K562 (cell line): ENCODE measurements at regions not wholly inside any gene's neighbourhood (a gene's known extent, or its start where the extent isn't known, plus 50 kb on each side); places are given as distances from the start of the nearest gene placed in this dataset.

Experiments used
- ATAC-seq: fragments of 200-7000 bp; cut with Tn5 transposase; 3 replicates; pipeline ENCODE4 v1.9.1; 2020; ENCODE audit warnings: moderate library complexity
- BruUV-seq: library from RNA; stranded (reverse); fragments of 400-500 nt; replicated peaks from 2 replicates; lab custom pipeline; 2021; lab: Mats Ljungman, UMichigan
- CTCF ChIA-PET: fragments of 300-600 bp; formaldehyde crosslinking; extraction: SDS; loops from one replicate; lab custom pipeline; 2021; ENCODE audit warnings: low intra/inter-chr PET ratio; lab: Yijun Ruan, JAX
- POLR2A ChIA-PET: fragments of 300-600, 350-650 bp; sonication (Branson Sonifier 250); formaldehyde crosslinking; extraction: SDS; loops from one replicate; lab custom pipeline; 2021; ENCODE audit warnings: antibody characterized with exemption, inconsistent platforms; lab: Yijun Ruan, JAX
- DNase-seq, 4 experiments: peaks; one replicate each; pipeline versions ENCODE4 v3.0.0 to v3.0.0-alpha.2; 2011 to 2018; ENCODE audit warnings: low spot score in 3 of 4, mixed read lengths in 3 of 4; ENCODE audit errors: extremely low read depth in 1 of 4
- FAIRE-seq: peaks from 2 replicates; lab custom pipeline; 2011; peaks lifted over from hg19 to GRCh38; lab: Jason Lieb, UNC
- H2AFZ ChIP-seq: 2 replicates; pipeline ENCODE4 v1.6.0; 2011; ENCODE audit warnings: low read depth, low read length, control low read depth, inconsistent platforms
- H3K27ac ChIP-seq: fragments of 200-600 bp; 3 replicates; pipeline ENCODE4 v1.8.0; 2011; ENCODE audit warnings: low read depth, mild to moderate bottlenecking, control low read depth, inconsistent platforms, low read length, moderate library complexity, mixed read lengths; ENCODE audit errors: extremely low read depth
- H3K27me3 ChIP-seq, 2 experiments: fragments of 300-600 bp in 1 of 2; 2 replicates in 1 of 2; 3 replicates in 1 of 2; pipeline versions ENCODE4 v1.6.0 to v1.8.0; 2011; ENCODE audit warnings: inconsistent platforms in 2 of 2, low read length in 2 of 2, mild to moderate bottlenecking in 1 of 2, mixed read lengths in 1 of 2, moderate library complexity in 1 of 2; ENCODE audit not compliant: control insufficient read depth in 2 of 2, insufficient read depth in 2 of 2
- H3K36me3 ChIP-seq: fragments of 300-600 bp; 3 replicates; pipeline ENCODE4 v1.8.0; 2011; ENCODE audit warnings: mild to moderate bottlenecking, low read length, inconsistent platforms; ENCODE audit not compliant: control insufficient read depth, insufficient read depth
- H3K4me1 ChIP-seq, 2 experiments: fragments of 200-600 bp in 1 of 2; replicated peaks in 1 of 2; 2 replicates in 1 of 2; 3 replicates in 1 of 2; pipeline versions ENCODE4 v1.5.1 to v1.8.0; 2011; ENCODE audit warnings: inconsistent platforms in 2 of 2, low read length in 2 of 2, mild to moderate bottlenecking in 1 of 2, mixed read lengths in 1 of 2, moderate library complexity in 1 of 2; ENCODE audit not compliant: control insufficient read depth in 2 of 2, insufficient read depth in 2 of 2
- H3K4me2 ChIP-seq: 2 replicates; pipeline ENCODE4 v1.6.1; 2011; ENCODE audit warnings: low read length, control low read depth, inconsistent platforms, mixed read lengths; ENCODE audit not compliant: insufficient read depth
- H3K4me3 ChIP-seq: fragments of 200-600 bp; sonication (generic), shearing (Covaris generic); 2 replicates; pipeline ENCODE4 v1.5.1; 2016; ENCODE audit warnings: control low read depth, inconsistent platforms
- H3K79me2 ChIP-seq: fragments of 200-600 bp; 3 replicates; pipeline ENCODE4 v1.8.0; 2011; ENCODE audit warnings: low read length, inconsistent platforms; ENCODE audit not compliant: control insufficient read depth, insufficient read depth
- H3K9ac ChIP-seq, 2 experiments: 2 replicates each; pipeline versions ENCODE4 v1.6.0 to v1.6.1; 2011; ENCODE audit warnings: low read depth in 2 of 2, low read length in 2 of 2, control low read depth in 1 of 2, inconsistent platforms in 1 of 2, mild to moderate bottlenecking in 1 of 2, mixed read lengths in 1 of 2; ENCODE audit not compliant: insufficient read depth in 1 of 2
- H3K9me1 ChIP-seq: one replicate; pipeline ENCODE4 v1.6.0; 2011; ENCODE audit warnings: inconsistent platforms, mild to moderate bottlenecking, low read length, moderate library complexity; ENCODE audit not compliant: control insufficient read depth, insufficient read depth
- H3K9me3 ChIP-seq: replicated peaks from 2 replicates; pipeline ENCODE4 v1.5.1; 2011; ENCODE audit warnings: low read depth, low read length, inconsistent platforms; ENCODE audit not compliant: control insufficient read depth, insufficient read depth
- H4K20me1 ChIP-seq: replicated peaks from 2 replicates; pipeline ENCODE4 v1.6.1; 2011; ENCODE audit warnings: low read length, inconsistent platforms, mixed read lengths; ENCODE audit not compliant: control insufficient read depth, insufficient read depth
- CXXC5 ChIP-seq: fragments of 250-450 bp; sonication (Bioruptor Pico); IDR thresholded peaks from 2 replicates; pipeline ENCODE4 v1.8.0; 2022; ENCODE audit warnings: inconsistent platforms, mild to moderate bottlenecking, moderate library complexity
- EP400 ChIP-seq: fragments of 450-650 bp; IDR thresholded peaks from 2 replicates; pipeline ENCODE4 v1.6.1; 2017; ENCODE audit warnings: antibody characterized with exemption, mild to moderate bottlenecking, moderate library complexity
- KAT7 ChIP-seq: sonication (generic); formaldehyde crosslinking; IDR thresholded peaks from 2 replicates; pipeline ENCODE4 v1.8.0; 2022; ENCODE audit warnings: missing genetic modification reagents, mild to moderate bottlenecking, borderline replicate concordance
- NFE2 ChIP-seq: IDR thresholded peaks from 2 replicates; pipeline ENCODE4 v1.6.1; 2014; ENCODE audit warnings: antibody characterized with exemption, low read depth
- ZNF121 ChIP-seq: sonication (generic); formaldehyde crosslinking; conservative IDR thresholded peaks from 2 replicates; pipeline ENCODE4 v1.8.0; 2022; ENCODE audit warnings: missing genetic modification reagents
- ZNF695 ChIP-seq: fragments of 450-650 bp; formaldehyde crosslinking; IDR thresholded peaks from 2 replicates; pipeline ENCODE4 v1.4.0; 2020; ENCODE audit warnings: mild to moderate bottlenecking, moderate library complexity
- WGBS: fragments of 100-300 bp; shearing (Covaris generic); methylation state at CpG from one replicate; pipeline ENCODE4 v1.1.6; 2016; ENCODE audit warnings: low coverage, mixed read lengths; ENCODE audit not compliant: insufficient coverage; ENCODE audit errors: missing lambda C conversion rate; 5-methylcytosine and 5-hydroxymethylcytosine counted together
- in situ Hi-C: fragments of 300-500 bp; cut with MboI; formaldehyde crosslinking; loops from 4 replicates; pipeline ENCODE4 v1.15.0; 2018; ENCODE audit warnings: inconsistent platforms, mixed read lengths
- intact Hi-C: fragments of 100-400 bp; cut with micrococcal nuclease; formaldehyde crosslinking; loops from 2 replicates; pipeline ENCODE4 v1.14.2; 2022
- TF ChIP-seq, protein P1 (sequence below): fragments of 250-450 bp; sonication (Bioruptor Pico); IDR thresholded peaks from 2 replicates; pipeline ENCODE4 v1.5.0; 2021
- TF ChIP-seq, protein P2 (sequence below): fragments of 450-650 bp; formaldehyde crosslinking; IDR thresholded peaks from 2 replicates; pipeline ENCODE4 v1.4.0; 2020; ENCODE audit warnings: mild to moderate bottlenecking, moderate library complexity
- TF ChIP-seq, protein P3 (sequence below): sonication (generic); formaldehyde crosslinking; IDR thresholded peaks from 2 replicates; pipeline ENCODE4 v1.8.1; 2023; ENCODE audit warnings: mild to moderate bottlenecking, missing genetic modification reagents, moderate library complexity
- TF ChIP-seq, protein P4 (sequence below): IDR thresholded peaks from 2 replicates; pipeline ENCODE4 v1.6.1; 2016; ENCODE audit warnings: missing genetic modification characterization, missing compliant biosample characterization

DNA sequence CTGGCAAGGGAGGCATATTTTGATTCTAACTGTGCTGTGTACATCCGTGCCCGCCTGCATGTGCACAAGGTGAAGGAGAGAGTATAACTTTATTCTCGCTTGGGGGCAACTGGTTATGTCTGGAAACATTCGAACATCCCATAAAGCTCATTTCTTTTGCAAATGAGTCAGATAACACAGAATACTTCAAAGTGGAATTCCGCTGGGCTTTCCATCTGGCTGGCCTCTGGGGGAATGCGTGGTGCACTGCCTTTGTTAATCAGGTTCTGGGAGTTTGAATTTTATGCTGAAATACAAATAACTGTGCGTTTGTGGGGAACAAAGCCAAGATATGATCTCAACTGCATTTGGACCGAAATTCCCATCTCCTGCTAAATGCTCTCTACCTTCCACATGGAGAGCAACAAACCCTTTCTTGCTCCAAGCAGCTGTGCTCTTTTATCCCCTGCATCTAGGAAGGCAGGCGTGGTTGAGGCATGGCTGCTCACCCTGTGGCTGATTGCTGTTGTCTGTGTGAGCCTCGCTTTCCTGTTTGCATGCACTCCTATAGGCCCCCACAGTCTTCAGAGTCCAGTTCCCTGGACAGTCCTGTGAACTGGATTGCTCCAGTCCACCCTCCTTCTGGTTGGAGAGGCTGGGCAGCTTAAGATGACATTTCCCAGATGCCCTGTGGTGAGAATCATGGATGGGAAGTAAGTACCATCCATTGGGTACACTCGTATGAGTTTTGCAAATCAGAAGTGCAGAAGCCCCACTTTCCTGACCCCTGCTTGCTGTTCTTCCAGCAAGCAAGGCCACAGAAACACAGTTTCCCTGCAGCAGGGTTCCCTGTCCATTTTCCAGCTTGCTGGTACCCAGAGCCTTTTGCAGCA lies 82.9 kb upstream of the ALDH1B1 start:
- no peak overlapping the region for H3K27ac ChIP-seq
- ATAC-seq = no peak
- WGBS = under 1% methylated on average over 11 of the region's 11 CpGs
- no peak for TF ChIP-seq KAT7 (CRISPR knock-in tag)
- no peak for TF ChIP-seq ZNF695 (CRISPR knock-in tag)
- TF ChIP-seq CXXC5 (CRISPR knock-in tag) = no peak
- TF ChIP-seq, protein P1, sequence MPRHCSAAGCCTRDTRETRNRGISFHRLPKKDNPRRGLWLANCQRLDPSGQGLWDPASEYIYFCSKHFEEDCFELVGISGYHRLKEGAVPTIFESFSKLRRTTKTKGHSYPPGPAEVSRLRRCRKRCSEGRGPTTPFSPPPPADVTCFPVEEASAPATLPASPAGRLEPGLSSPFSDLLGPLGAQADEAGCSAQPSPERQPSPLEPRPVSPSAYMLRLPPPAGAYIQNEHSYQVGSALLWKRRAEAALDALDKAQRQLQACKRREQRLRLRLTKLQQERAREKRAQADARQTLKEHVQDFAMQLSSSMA (CRISPR knock-in tag) = no peak
- TF ChIP-seq, protein P2, sequence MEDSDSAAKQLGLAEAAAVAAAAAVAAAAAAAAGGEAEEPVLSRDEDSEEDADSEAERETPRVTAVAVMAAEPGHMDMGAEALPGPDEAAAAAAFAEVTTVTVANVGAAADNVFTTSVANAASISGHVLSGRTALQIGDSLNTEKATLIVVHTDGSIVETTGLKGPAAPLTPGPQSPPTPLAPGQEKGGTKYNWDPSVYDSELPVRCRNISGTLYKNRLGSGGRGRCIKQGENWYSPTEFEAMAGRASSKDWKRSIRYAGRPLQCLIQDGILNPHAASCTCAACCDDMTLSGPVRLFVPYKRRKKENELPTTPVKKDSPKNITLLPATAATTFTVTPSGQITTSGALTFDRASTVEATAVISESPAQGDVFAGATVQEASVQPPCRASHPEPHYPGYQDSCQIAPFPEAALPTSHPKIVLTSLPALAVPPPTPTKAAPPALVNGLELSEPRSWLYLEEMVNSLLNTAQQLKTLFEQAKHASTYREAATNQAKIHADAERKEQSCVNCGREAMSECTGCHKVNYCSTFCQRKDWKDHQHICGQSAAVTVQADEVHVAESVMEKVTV (CRISPR knock-in tag) = no peak
- no peak for TF ChIP-seq NFE2
- no peak for TF ChIP-seq ZNF121
- TF ChIP-seq, protein P3, sequence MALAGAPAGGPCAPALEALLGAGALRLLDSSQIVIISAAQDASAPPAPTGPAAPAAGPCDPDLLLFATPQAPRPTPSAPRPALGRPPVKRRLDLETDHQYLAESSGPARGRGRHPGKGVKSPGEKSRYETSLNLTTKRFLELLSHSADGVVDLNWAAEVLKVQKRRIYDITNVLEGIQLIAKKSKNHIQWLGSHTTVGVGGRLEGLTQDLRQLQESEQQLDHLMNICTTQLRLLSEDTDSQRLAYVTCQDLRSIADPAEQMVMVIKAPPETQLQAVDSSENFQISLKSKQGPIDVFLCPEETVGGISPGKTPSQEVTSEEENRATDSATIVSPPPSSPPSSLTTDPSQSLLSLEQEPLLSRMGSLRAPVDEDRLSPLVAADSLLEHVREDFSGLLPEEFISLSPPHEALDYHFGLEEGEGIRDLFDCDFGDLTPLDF = no peak
- TF ChIP-seq, protein P4, sequence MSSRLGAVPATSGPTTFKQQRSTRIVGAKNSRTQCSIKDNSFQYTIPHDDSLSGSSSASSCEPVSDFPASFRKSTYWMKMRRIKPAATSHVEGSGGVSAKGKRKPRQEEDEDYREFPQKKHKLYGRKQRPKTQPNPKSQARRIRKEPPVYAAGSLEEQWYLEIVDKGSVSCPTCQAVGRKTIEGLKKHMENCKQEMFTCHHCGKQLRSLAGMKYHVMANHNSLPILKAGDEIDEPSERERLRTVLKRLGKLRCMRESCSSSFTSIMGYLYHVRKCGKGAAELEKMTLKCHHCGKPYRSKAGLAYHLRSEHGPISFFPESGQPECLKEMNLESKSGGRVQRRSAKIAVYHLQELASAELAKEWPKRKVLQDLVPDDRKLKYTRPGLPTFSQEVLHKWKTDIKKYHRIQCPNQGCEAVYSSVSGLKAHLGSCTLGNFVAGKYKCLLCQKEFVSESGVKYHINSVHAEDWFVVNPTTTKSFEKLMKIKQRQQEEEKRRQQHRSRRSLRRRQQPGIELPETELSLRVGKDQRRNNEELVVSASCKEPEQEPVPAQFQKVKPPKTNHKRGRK = no peak
- TF ChIP-seq EP400 = no peak

More for the DNA sequence above, 82.9 kb upstream of the ALDH1B1 start:
- Histone ChIP-seq H4K20me1 (0 out of 2 replicates have a peak, but pooled peaks cover 3% of the 10 kb centered on the region), H3K36me3 (no peaks in the 10 kb centered on the region), H3K4me3 (no peak overlapping the region), H3K4me1 (no peaks in the 10 kb centered on the region; a peak in 1 of 5 replicates), H3K79me2 (no peaks in the 10 kb centered on the region), H3K9me3 (no peaks in the 10 kb centered on the region), H2AFZ (no peak overlapping the region), H3K9ac (no peak overlapping the region), H3K27me3 (peaks cover 8 to 31% of the 10 kb centered on the region in 2 experiments; a peak in 4 of 5 replicates), H3K4me2 (no peak overlapping the region), H3K9me1 (no peaks in the 10 kb centered on the region)
- BruUV-seq = no TSS peak
- DNase-seq (no peak), FAIRE-seq (no peak)
- POLR2A ChIA-PET = interaction anchor here (0.6 to 2.8 kb wide), 2 partner anchors 12 to 28 kb away, joined by 4 to 7 read pairs; no protein-coding TSS in a partner anchor
- CTCF ChIA-PET = no interaction called here
- in situ Hi-C loops (no loop called here), intact Hi-C loops (no loop called here)
